ENCODE measurements at regions not wholly inside any gene's neighbourhood (a gene's known extent, or its start where the extent isn't known, plus 50 kb on each side); places are given as distances from the start of the nearest gene placed in this dataset.
"Not testable (repeated sequence)": the region's sequence is repeated elsewhere in the genome, so short reads cannot be mapped to it uniquely, and the experiment has no call there.

DNA sequence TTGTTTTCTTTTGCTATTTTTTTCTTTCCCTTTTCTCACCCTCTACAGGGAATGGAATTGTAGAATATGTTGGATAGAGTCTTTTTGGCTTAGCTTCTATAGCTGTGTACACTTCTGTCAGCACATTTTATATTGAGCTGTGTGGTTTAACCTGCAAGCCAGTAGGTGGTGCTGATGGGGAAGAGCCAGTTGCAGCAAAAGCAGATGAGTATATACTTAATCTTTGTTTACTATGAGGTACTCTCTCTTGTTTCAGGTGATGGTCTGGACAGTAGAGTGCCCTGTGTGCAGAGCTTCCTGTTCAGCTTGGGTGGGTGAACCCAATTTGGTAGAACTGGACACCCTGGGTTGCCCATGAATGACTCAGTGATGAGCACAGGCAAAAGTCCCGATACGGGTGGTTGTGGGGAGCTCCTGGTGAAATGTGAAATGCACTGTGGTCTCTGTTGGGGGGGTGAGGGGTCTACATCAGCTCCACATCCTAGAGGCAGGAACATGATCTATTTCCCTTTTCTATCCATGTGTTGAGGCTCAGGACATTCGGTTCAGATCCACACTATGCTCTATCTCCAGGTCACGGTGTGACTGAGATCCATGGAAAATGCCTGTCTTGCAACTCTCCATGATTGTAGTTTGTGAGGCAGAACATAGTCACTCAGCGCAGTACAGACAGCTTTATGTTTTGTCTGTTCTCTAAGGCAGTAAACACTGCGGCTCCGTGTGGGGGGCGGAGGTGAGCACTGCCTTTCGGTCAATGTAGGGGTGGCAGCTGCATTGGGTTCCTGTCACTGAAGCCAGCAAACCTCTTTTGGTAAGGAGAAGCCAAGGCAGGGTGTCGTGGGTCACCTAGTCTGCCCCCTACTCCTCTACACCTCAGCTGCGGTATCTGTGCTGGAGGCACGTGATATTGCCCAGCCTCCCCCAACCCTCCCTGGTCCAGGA, 353.2 kb downstream of the PRR16 start:
- no peak for DNase-seq

GRCh38 chr5:120818128-120818527, 354.0 kb downstream of the PRR16 start:
- no peak for DNase-seq

DNA sequence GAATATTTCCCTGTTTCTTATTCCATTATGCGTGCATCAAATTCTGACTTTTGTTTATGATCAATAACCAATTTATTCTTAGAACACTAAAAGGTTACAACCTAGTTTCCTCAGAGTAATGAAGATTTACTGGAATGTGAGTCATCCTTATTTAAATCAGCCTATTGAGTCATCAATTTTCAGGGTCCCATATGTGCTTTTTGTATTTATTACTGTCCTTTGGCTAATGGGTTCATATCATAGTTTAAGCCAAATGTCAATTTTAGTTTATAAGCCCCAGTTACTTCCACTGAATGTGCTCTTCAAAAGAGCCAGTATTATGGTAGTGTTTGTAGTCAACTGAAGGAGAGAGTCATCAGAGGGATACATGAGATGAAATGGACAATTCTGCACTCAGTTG, 359.2 kb downstream of the PRR16 start:
- no peak for DNase-seq

- DNase-seq: not testable (repeated sequence)
These were observed 367.5 kb downstream of the PRR16 start for GRCh38 chr5:120831646-120832045.

DNA sequence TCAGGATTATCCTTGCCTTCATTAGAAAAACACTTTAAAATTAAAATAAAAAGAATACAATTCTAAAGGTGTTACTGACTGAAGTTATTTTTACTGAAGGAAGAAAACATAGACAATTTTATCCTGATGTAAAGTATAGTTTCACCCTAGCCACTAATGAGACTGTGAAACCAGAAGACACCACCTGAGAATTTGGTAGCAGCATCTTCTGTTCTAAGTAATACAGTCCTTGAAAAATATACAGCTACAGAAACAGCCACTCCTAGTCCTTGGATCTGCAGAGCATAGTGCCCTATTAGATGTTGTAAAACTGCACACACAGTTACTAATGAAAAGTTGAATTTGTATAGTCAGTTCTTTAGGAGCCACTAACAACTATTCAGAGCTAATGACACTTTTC, 377.7 kb downstream of the PRR16 start:
- no peak for DNase-seq

GRCh38 chr5:120843390-120843980, 379.4 kb downstream of the PRR16 start:
- no peak for DNase-seq

- no peak for DNase-seq
These were observed 384.8 kb downstream of the PRR16 start for GRCh38 chr5:120848883-120849282.

DNA sequence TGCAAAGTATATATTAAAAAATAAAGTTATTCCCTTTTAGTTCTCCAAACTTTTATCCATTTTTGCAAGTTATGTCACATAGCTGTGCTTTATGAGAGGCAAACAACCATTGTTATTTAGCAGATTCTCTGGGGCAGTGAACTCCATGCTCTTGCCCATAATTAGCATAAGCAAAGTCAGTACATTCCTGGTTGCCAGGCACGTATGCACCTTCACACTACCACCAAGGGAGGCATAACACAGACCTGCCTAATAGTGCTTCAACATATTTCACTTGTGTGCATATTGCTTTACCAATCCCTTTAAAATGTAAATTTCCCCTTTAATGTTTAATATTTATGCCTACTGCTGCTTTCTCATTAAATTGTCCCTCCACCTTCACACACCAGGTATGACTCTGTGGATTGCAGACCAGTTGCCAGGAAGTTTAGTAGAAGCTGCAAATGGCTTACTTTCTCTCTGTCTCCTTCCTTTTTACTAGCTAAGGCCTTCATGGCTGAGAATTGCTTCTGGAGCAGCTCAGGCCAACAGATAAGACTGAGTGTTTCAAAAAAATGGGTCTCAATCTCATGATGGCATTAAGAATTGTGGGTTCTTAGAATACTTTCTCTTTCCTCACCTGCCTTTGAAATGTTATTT, 388.2 kb downstream of the PRR16 start:
- no peak for DNase-seq

- DNase-seq: no peak
These were observed 402.9 kb downstream of the PRR16 start for GRCh38 chr5:120866997-120867396.

- no peak for DNase-seq
These were observed 405.7 kb downstream of the PRR16 start for GRCh38 chr5:120869831-120870230.

GRCh38 chr5:120872297-120872696, 408.2 kb downstream of the PRR16 start:
- DNase-seq: no peak

- no peak for DNase-seq
These were observed 409.0 kb downstream of the PRR16 start for GRCh38 chr5:120873083-120873482.

- DNase-seq: no peak
These were observed 410.2 kb downstream of the PRR16 start for GRCh38 chr5:120874081-120874862.

- no peak for DNase-seq
These were observed 418.1 kb downstream of the PRR16 start for GRCh38 chr5:120882038-120882775.

GRCh38 chr5:120886351-120886860, 422.3 kb downstream of the PRR16 start:
- no peak for DNase-seq

- DNase-seq: no peak
These were observed 431.6 kb downstream of the PRR16 start for GRCh38 chr5:120895660-120896059.

- DNase-seq: no peak
These were observed 437.1 kb downstream of the PRR16 start for GRCh38 chr5:120901199-120901598.

GRCh38 chr5:120907953-120908352, 443.9 kb downstream of the PRR16 start:
- DNase-seq: no peak

DNA sequence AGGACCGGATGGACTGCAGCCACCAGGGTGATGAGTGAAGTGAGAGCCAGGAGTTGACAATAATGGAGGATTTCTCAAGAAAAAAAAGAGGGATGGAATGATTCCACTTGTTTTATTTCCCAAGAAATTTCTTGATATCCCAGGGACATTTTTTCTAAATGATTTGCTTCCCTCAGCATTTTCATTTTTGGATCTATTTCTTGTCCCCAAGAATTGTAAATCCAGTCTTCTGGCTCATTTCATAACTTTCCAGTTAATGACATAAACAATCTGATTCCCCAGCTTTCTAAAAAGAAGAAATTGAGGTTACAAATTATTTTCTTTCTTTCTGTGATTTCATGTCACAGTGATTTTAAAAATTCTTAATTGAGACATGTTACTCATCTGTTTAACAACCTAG, 446.5 kb downstream of the PRR16 start:
- DNase-seq: no peak

GRCh38 chr5:120913396-120913795, 449.3 kb downstream of the PRR16 start:
- DNase-seq: no peak

GRCh38 chr5:120917214-120917758, 453.2 kb downstream of the PRR16 start:
- no peak for DNase-seq

GRCh38 chr5:120919017-120919416, 454.9 kb downstream of the PRR16 start:
- no peak for DNase-seq

Data from activated CD4-positive, alpha-beta T cell treated with anti-CD3 and anti-CD28 coated beads, Interleukin-2, amount 50 U/mL, for 16 hours (primary cell).